Lower lobe of right lung (tissue), 2 donors: ENCODE measurements at regions not wholly inside any gene's neighbourhood (a gene's known extent, or its start where the extent isn't known, plus 50 kb on each side); places are given as distances from the start of the nearest gene placed in this dataset.
A peak's percentile ranks its signal among the peaks of the same experiment; 100 is the strongest.
"Not testable (repeated sequence)": the region's sequence is repeated elsewhere in the genome, so short reads cannot be mapped to it uniquely, and the experiment has no call there.

Experiments
- ATAC-seq, 2 donors: fragments of 200-7000 bp; cut with Tn5 transposase; one replicate each; pipeline ENCODE4 v1.9.1; 2020 to 2022; ENCODE audit warnings: mild to moderate bottlenecking in 2 of 2, moderate library complexity in 2 of 2
- DNase-seq: peaks from one replicate; pipeline ENCODE4 v3.0.0-alpha.2; 2020
- H3K27ac ChIP-seq: fragments of 200-600 bp; one replicate; pipeline ENCODE4 v1.8.0; 2022
- H3K27me3 ChIP-seq: fragments of 200-600 bp; one replicate; pipeline ENCODE4 v1.8.0; 2022; ENCODE audit warnings: low read depth
- H3K36me3 ChIP-seq: fragments of 200-600 bp; one replicate; pipeline ENCODE4 v1.8.0; 2022; ENCODE audit warnings: mild to moderate bottlenecking
- H3K4me1 ChIP-seq: fragments of 200-600 bp; one replicate; pipeline ENCODE4 v1.8.0; 2022
- H3K4me3 ChIP-seq: fragments of 200-600 bp; one replicate; pipeline ENCODE4 v1.8.0; 2022; ENCODE audit warnings: mild to moderate bottlenecking
- H3K9me3 ChIP-seq: fragments of 200-600 bp; one replicate; pipeline ENCODE4 v1.8.0; 2022
- intact Hi-C: fragments of 100-400 bp; cut with DNase I; formaldehyde crosslinking; loops from one replicate; pipeline ENCODE4 v1.11.0; 2022
- TF ChIP-seq, protein P1 (sequence below): fragments of 200-600 bp; IDR thresholded peaks from one replicate; pipeline ENCODE4 v1.8.0; 2022; ENCODE audit warnings: antibody characterized with exemption, mild to moderate bottlenecking
- donor health status: DM: no; HTN: yes; CAD: no; lungs with severe emphysema.

GRCh38 chr20:24842918-24843715 is 106.0 kb upstream of the CST7 start:
- no peak overlapping the region for H3K4me3 ChIP-seq
- no peaks in the 10 kb centered on the region for H3K4me1 ChIP-seq

GRCh38 chr20:24850176-24850575 is 98.9 kb upstream of the CST7 start:
- TF ChIP-seq, protein P1, sequence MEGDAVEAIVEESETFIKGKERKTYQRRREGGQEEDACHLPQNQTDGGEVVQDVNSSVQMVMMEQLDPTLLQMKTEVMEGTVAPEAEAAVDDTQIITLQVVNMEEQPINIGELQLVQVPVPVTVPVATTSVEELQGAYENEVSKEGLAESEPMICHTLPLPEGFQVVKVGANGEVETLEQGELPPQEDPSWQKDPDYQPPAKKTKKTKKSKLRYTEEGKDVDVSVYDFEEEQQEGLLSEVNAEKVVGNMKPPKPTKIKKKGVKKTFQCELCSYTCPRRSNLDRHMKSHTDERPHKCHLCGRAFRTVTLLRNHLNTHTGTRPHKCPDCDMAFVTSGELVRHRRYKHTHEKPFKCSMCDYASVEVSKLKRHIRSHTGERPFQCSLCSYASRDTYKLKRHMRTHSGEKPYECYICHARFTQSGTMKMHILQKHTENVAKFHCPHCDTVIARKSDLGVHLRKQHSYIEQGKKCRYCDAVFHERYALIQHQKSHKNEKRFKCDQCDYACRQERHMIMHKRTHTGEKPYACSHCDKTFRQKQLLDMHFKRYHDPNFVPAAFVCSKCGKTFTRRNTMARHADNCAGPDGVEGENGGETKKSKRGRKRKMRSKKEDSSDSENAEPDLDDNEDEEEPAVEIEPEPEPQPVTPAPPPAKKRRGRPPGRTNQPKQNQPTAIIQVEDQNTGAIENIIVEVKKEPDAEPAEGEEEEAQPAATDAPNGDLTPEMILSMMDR = no peak
- intact Hi-C loops = no loop called here
- no peaks in the 10 kb centered on the region for H3K36me3 ChIP-seq
- no peak overlapping the region for H3K4me3 ChIP-seq
- H3K27ac ChIP-seq = no peak overlapping the region
- H3K9me3 ChIP-seq = peaks cover 4% of the 10 kb centered on the region
- peaks cover 3% of the 10 kb centered on the region for H3K27me3 ChIP-seq
- DNase-seq (no peak), ATAC-seq (no peak)
- H3K4me1 ChIP-seq = no peaks in the 10 kb centered on the region

More at GRCh38 chr20:24842918-24843715, 106.0 kb upstream of the CST7 start:
- ATAC-seq = peak in 1 of 2 donors; percentile 66
- TF ChIP-seq, protein P1 = no peak
- Histone ChIP-seq H3K36me3 (no peaks in the 10 kb centered on the region), H3K27ac (no peak overlapping the region), H3K27me3 (no peaks in the 10 kb centered on the region), H3K9me3 (peaks cover 4% of the 10 kb centered on the region)
- no peak for DNase-seq
- intact Hi-C loops = no loop called here

DNA sequence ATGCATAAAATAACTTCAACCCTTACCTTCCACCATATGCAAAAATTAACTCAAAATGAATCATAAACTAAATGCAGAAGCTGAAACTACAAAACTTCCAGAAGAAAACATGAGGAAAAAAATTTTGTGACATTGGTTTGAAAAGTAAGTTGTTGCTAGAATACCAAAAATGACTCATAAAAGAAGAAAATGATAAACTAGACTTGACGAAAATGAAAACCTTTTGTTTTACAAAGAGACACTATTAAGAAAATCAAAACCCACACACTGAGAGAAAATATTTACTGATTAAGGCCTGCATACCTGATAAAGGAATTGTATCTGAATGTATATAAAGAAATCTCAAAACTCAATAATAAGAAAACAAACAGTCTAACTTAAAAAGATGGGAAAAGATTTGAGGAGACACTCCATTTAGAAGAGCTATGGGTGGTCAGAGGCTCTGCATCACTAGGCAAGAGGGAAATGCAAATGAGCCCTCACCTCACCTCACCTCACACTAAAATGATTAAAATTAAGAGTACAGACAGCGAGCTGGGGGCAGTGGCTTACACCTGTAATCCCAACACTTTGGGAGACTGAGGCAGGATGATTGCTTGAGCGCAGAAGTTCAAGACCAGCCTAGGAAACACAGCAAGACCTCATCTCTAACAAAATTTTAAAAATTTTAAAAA is 97.6 kb upstream of the CST7 start:
- TF ChIP-seq, protein P1 = no peak
- Histone ChIP-seq H3K4me1 (no peaks in the 10 kb centered on the region), H3K27me3 (peaks cover 3% of the 10 kb centered on the region), H3K27ac (no peak overlapping the region), H3K4me3 (no peak overlapping the region), H3K36me3 (no peaks in the 10 kb centered on the region), H3K9me3 (no peaks in the 10 kb centered on the region)
- ATAC-seq (no peak), DNase-seq (no peak)
- intact Hi-C loops = no loop called here

DNA sequence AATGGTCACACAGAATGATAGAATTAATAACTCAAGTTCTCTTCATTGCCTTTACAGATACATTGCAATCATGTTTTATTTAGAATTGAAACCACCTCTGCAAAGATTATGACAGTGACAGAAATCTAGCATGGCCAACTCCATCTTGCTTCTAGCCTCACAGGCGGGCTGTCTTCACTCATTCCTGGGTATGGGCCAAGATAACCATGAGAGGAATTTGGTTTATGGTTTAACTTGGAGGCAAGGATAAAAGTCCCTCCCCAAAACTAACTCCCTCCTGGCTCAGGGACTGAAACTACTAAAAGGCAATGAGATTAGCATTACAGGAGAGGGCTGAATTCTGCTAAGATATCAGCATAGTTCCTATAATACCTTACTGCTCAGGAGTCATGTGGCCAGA is 95.2 kb upstream of the CST7 start:
- Histone ChIP-seq H3K27me3 (peaks cover 3% of the 10 kb centered on the region), H3K27ac (no peak overlapping the region), H3K9me3 (no peaks in the 10 kb centered on the region), H3K36me3 (no peaks in the 10 kb centered on the region), H3K4me1 (no peaks in the 10 kb centered on the region), H3K4me3 (no peak overlapping the region)
- TF ChIP-seq, protein P1 = no peak
- ATAC-seq (no peak), DNase-seq (no peak)
- intact Hi-C loops = no loop called here

DNA sequence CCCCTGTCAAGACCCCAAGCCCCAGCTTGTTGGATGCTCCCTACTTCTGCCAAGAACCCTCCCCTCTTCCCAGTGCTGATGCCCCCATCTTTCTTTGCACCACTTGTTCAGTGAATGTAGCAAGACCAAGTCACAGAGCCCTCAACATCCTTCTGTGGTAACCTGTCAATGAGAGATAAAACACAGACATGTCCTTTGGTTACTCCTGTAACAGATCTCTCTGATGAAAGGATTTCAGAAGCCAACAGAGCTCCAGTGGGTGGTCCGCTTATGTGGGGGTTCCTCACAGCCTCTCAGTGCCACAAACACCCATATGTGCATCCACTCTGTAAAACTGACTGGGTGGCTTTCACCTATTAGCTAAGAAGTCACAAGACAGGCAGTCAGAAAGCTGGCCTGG is 93.2 kb upstream of the CST7 start:
- intact Hi-C loops = no loop called here
- no peaks in the 10 kb centered on the region for H3K4me1 ChIP-seq
- no peaks in the 10 kb centered on the region for H3K9me3 ChIP-seq
- H3K36me3 ChIP-seq = no peaks in the 10 kb centered on the region
- H3K27ac ChIP-seq = no peak overlapping the region
- DNase-seq = no peak
- TF ChIP-seq, protein P1 = no peak
- no peak for ATAC-seq
- no peak overlapping the region for H3K4me3 ChIP-seq
- H3K27me3 ChIP-seq = no peaks in the 10 kb centered on the region

GRCh38 chr20:24858500-24858899 is 90.6 kb upstream of the CST7 start:
- H3K4me3 ChIP-seq, ATAC-seq, H3K27me3 ChIP-seq, H3K9me3 ChIP-seq, H3K27ac ChIP-seq, H3K4me1 ChIP-seq, H3K36me3 ChIP-seq, DNase-seq, intact Hi-C loops: not testable (repeated sequence)
